ENCODE measurements at regions not wholly inside any gene's neighbourhood (a gene's known extent, or its start where the extent isn't known, plus 50 kb on each side); places are given as distances from the start of the nearest gene placed in this dataset.

DNA sequence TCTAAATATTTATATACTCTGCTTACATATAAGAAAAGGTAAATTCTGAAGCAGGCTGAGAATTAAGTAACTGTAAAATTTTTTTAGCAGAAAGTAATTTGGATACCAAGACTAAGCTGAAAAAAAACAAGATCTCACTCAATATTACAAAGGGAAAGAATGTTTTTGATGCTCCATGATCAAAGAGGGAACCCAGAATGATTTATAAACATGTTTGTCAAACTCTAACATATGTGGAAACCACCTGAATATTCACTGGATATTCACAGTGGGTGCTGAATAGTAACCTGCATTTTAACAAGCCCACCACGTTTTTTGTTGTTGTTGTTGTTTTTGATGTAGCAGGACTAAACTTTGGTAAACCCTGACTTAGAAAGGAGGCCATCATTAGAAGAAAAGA lies 324.9 kb upstream of the GATB start:
- H3K27ac ChIP-seq (ENCODE audit: low read depth in 1 of 2, low read length in 2 of 2) = no peak overlapping the region
- TF ChIP-seq, protein P1, sequence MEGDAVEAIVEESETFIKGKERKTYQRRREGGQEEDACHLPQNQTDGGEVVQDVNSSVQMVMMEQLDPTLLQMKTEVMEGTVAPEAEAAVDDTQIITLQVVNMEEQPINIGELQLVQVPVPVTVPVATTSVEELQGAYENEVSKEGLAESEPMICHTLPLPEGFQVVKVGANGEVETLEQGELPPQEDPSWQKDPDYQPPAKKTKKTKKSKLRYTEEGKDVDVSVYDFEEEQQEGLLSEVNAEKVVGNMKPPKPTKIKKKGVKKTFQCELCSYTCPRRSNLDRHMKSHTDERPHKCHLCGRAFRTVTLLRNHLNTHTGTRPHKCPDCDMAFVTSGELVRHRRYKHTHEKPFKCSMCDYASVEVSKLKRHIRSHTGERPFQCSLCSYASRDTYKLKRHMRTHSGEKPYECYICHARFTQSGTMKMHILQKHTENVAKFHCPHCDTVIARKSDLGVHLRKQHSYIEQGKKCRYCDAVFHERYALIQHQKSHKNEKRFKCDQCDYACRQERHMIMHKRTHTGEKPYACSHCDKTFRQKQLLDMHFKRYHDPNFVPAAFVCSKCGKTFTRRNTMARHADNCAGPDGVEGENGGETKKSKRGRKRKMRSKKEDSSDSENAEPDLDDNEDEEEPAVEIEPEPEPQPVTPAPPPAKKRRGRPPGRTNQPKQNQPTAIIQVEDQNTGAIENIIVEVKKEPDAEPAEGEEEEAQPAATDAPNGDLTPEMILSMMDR (IDR thresholded peaks at IDR 0.05) = no peak
- intact Hi-C loops (cut with micrococcal nuclease) = no loop called here
- Mint-ChIP-seq H3K4me1 (peaks cover 8% of the 10 kb centered on the region), H3K27ac (no peak overlapping the region), H3K36me3 (no peaks in the 10 kb centered on the region), H3K27me3 (ENCODE audit: low read depth in 3 of 3) (peaks cover 0 to 3% (median 1%) of the 10 kb centered on the region in 3 donors), H3K4me3 (no peak overlapping the region), H3K9me3 (peaks cover 0 to 3% (median 0%) of the 10 kb centered on the region in 7 donors)
- no peaks in the 10 kb centered on the region for H3K79me2 ChIP-seq (ENCODE audit: insufficient read depth, low read length)
- no CpG with 5 or more reads among the region's 1 CpG for WGBS (ENCODE audit: insufficient coverage)
- no peak overlapping the region for H3K9ac ChIP-seq (ENCODE audit: insufficient read depth, low read length, poor library complexity, severe bottlenecking)
- no peaks in the 10 kb centered on the region for H3K4me1 ChIP-seq (ENCODE audit: control insufficient read depth in 1 of 2, insufficient read depth in 2 of 2, low read length in 2 of 2)
- H2AFZ ChIP-seq (ENCODE audit: insufficient read depth, low read depth, low read length, poor library complexity, severe bottlenecking) = no peak overlapping the region
- H4K20me1 ChIP-seq (ENCODE audit: insufficient read depth, low read length) = no peaks in the 10 kb centered on the region
- H3K4me3 ChIP-seq (replicated peaks in 1 of 3; ENCODE audit: low read depth in 2 of 3, low read length in 3 of 3) = no peak overlapping the region
- no peak for DNase-seq
- no peaks in the 10 kb centered on the region for H3K9me3 ChIP-seq (replicated peaks in 1 of 2; ENCODE audit: control insufficient read depth in 1 of 2, insufficient read depth in 1 of 2, low read length in 2 of 2)
- no peak overlapping the region for H3K4me2 ChIP-seq (replicated peaks; ENCODE audit: extremely low read depth, low read length, poor library complexity, severe bottlenecking)
- no peaks in the 10 kb centered on the region for H3K27me3 ChIP-seq (ENCODE audit: control insufficient read depth in 2 of 2, insufficient read depth in 2 of 2, low read length in 2 of 2)
- H3K36me3 ChIP-seq (replicated peaks in 1 of 2; ENCODE audit: control insufficient read depth in 1 of 2, insufficient read depth in 2 of 2, low read length in 2 of 2) = no peaks in the 10 kb centered on the region

DNA sequence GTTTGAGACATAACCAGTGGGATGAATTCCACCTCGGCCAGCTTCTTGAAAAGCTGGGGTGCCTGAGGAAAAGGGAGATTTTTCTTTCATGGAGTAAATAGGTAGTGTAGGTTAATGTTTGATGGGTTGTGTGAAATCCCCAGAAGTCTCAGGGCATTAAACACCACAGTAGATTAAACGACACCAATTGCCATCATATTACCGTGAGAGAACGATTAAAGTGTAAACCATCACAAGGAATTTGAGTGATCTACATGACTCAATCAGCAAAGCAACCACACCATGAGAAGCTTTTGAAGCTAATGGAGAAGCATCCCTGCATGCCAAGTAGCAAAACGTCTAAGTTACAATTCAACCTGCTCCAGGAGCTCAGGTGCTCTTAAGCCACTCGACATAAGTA lies 322.5 kb upstream of the GATB start:
- Histone ChIP-seq H4K20me1 (ENCODE audit: insufficient read depth, low read length) (no peaks in the 10 kb centered on the region), H3K27me3 (ENCODE audit: control insufficient read depth in 2 of 2, insufficient read depth in 2 of 2, low read length in 2 of 2) (no peaks in the 10 kb centered on the region), H3K79me2 (ENCODE audit: insufficient read depth, low read length) (no peaks in the 10 kb centered on the region), H3K4me2 (replicated peaks; ENCODE audit: extremely low read depth, low read length, poor library complexity, severe bottlenecking) (no peak overlapping the region), H3K9me3 (replicated peaks in 1 of 2; ENCODE audit: control insufficient read depth in 1 of 2, insufficient read depth in 1 of 2, low read length in 2 of 2) (no peaks in the 10 kb centered on the region), H2AFZ (ENCODE audit: insufficient read depth, low read depth, low read length, poor library complexity, severe bottlenecking) (no peak overlapping the region), H3K4me1 (ENCODE audit: control insufficient read depth in 1 of 2, insufficient read depth in 2 of 2, low read length in 2 of 2) (no peaks in the 10 kb centered on the region), H3K27ac (ENCODE audit: low read depth in 1 of 2, low read length in 2 of 2) (no peak overlapping the region), H3K36me3 (replicated peaks in 1 of 2; ENCODE audit: control insufficient read depth in 1 of 2, insufficient read depth in 2 of 2, low read length in 2 of 2) (no peaks in the 10 kb centered on the region), H3K4me3 (replicated peaks in 1 of 3; ENCODE audit: low read depth in 2 of 3, low read length in 3 of 3) (no peak overlapping the region), H3K9ac (ENCODE audit: insufficient read depth, low read length, poor library complexity, severe bottlenecking) (no peak overlapping the region)
- intact Hi-C loops (cut with micrococcal nuclease) = no loop called here
- TF ChIP-seq, protein P1 (IDR thresholded peaks at IDR 0.05) = no peak
- Mint-ChIP-seq H3K27ac (no peak overlapping the region), H3K36me3 (no peaks in the 10 kb centered on the region), H3K9me3 (peaks cover 0 to 2% (median 0%) of the 10 kb centered on the region in 7 donors), H3K4me1 (peaks cover 14% of the 10 kb centered on the region), H3K4me3 (no peak overlapping the region), H3K27me3 (ENCODE audit: low read depth in 3 of 3) (peaks cover 0 to 3% (median 1%) of the 10 kb centered on the region in 3 donors)
- 100% methylated on average over 4 of the region's 6 CpGs for WGBS (ENCODE audit: insufficient coverage)
- no peak for DNase-seq

Measured in CD14-positive monocyte (primary cell).